Gastrocnemius medialis (tissue), 4 donors: ENCODE measurements at regions not wholly inside any gene's neighbourhood (a gene's known extent, or its start where the extent isn't known, plus 50 kb on each side); places are given as distances from the start of the nearest gene placed in this dataset.

ENCODE experiments used
- CTCF ChIP-seq, 5 experiments: fragments of 450-650 bp in 3 of 5; fragments of 200-600 bp in 2 of 5; sonication (generic) in 2 of 5; IDR thresholded peaks in 4 of 5; conservative IDR thresholded peaks in 1 of 5; 1 replicate in 4 of 5; 2 replicates in 1 of 5; pipeline ENCODE4 v1.5.1; 2016 to 2019; ENCODE audit warnings: antibody characterized with exemption in 5 of 5, mild to moderate bottlenecking in 3 of 5, moderate library complexity in 3 of 5
- POLR2A ChIP-seq, 2 donors: fragments of 450-650 bp; IDR thresholded peaks; one replicate each; pipeline ENCODE4 v1.6.1; 2017; ENCODE audit warnings: antibody characterized with exemption in 2 of 2, mild to moderate bottlenecking in 2 of 2, moderate library complexity in 2 of 2

- TF ChIP-seq CTCF (IDR thresholded peaks at IDR 0.05 in 4 of 5, conservative IDR thresholded peaks at IDR 0.05 in 1 of 5) (no peak), POLR2A (IDR thresholded peaks at IDR 0.05) (no peak)
Observed at GRCh38 chr4:22130741-22131140, 182.2 kb upstream of the KCNIP4 start.
